ENCODE measurements at regions not wholly inside any gene's neighbourhood (a gene's known extent, or its start where the extent isn't known, plus 50 kb on each side); places are given as distances from the start of the nearest gene placed in this dataset.

DNA sequence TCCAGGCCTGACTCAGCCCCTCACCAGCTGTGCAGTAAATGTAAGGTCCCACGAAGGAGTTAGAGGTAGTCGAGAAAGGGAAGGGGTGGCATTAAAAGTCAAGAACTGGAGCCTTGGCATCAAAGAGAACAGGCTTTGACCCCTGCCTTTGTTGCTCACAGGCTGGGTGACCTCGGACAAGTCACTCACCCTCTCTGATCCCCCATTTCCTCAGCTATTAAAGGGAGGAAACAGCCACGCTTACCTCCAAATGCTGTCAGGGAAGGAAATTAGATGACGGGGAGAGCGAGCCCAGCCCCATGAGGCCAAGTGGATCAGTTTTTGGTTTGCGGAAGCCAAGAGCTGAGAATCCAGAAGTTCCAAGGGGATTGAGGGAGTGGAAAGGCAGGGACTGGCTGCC is 104.9 kb upstream of the MYL2 start:
- TF ChIP-seq FOXM1 (IDR thresholded peaks at IDR 0.05; ENCODE audit: borderline replicate concordance, low read depth) (no peak), EP300 (IDR thresholded peaks at IDR 0.05; ENCODE audit: borderline replicate concordance) (no peak), YY1 (IDR thresholded peaks at IDR 0.05; ENCODE audit: low read depth) (no peak), TEAD4 (IDR thresholded peaks at IDR 0.05) (no peak), USF1 (IDR thresholded peaks at IDR 0.05) (no peak), TAF1 (IDR thresholded peaks at IDR 0.05; ENCODE audit: low read depth) (no peak), REST (IDR thresholded peaks at IDR 0.05; ENCODE audit: low read depth) (no peak), CREB1 (IDR thresholded peaks at IDR 0.05; ENCODE audit: low read depth) (no peak), RAD21 (IDR thresholded peaks at IDR 0.05; ENCODE audit: low read depth) (no peak), EGR1 (IDR thresholded peaks at IDR 0.05) (no peak), MAX (IDR thresholded peaks at IDR 0.05) (no peak), CEBPB (IDR thresholded peaks at IDR 0.05) (no peak), ZBTB7A (IDR thresholded peaks at IDR 0.05; ENCODE audit: low read depth) (no peak)

Measured in Ishikawa (cell line).